K562 (cell line): ENCODE measurements at regions not wholly inside any gene's neighbourhood (a gene's known extent, or its start where the extent isn't known, plus 50 kb on each side); places are given as distances from the start of the nearest gene placed in this dataset.
A peak's percentile ranks its signal among the peaks of the same experiment; 100 is the strongest.

ENCODE experiments used
- ATAC-seq: fragments of 200-7000 bp; cut with Tn5 transposase; 3 replicates; pipeline ENCODE4 v1.9.1; 2020; ENCODE audit warnings: moderate library complexity
- BruUV-seq: library from RNA; stranded (reverse); fragments of 400-500 nt; replicated peaks from 2 replicates; lab custom pipeline; 2021; lab: Mats Ljungman, UMichigan
- CTCF ChIA-PET: fragments of 300-600 bp; formaldehyde crosslinking; extraction: SDS; loops from one replicate; lab custom pipeline; 2021; ENCODE audit warnings: low intra/inter-chr PET ratio; lab: Yijun Ruan, JAX
- POLR2A ChIA-PET: fragments of 300-600, 350-650 bp; sonication (Branson Sonifier 250); formaldehyde crosslinking; extraction: SDS; loops from one replicate; lab custom pipeline; 2021; ENCODE audit warnings: antibody characterized with exemption, inconsistent platforms; lab: Yijun Ruan, JAX
- DNase-seq, 4 experiments: peaks; one replicate each; pipeline versions ENCODE4 v3.0.0 to v3.0.0-alpha.2; 2011 to 2018; ENCODE audit warnings: low spot score in 3 of 4, mixed read lengths in 3 of 4; ENCODE audit errors: extremely low read depth in 1 of 4
- FAIRE-seq: peaks from 2 replicates; lab custom pipeline; 2011; peaks lifted over from hg19 to GRCh38; lab: Jason Lieb, UNC
- H2AFZ ChIP-seq: 2 replicates; pipeline ENCODE4 v1.6.0; 2011; ENCODE audit warnings: low read depth, low read length, control low read depth, inconsistent platforms
- H3K27ac ChIP-seq: fragments of 200-600 bp; 3 replicates; pipeline ENCODE4 v1.8.0; 2011; ENCODE audit warnings: low read depth, mild to moderate bottlenecking, control low read depth, inconsistent platforms, low read length, moderate library complexity, mixed read lengths; ENCODE audit errors: extremely low read depth
- H3K27me3 ChIP-seq, 2 experiments: fragments of 300-600 bp in 1 of 2; 2 replicates in 1 of 2; 3 replicates in 1 of 2; pipeline versions ENCODE4 v1.6.0 to v1.8.0; 2011; ENCODE audit warnings: inconsistent platforms in 2 of 2, low read length in 2 of 2, mild to moderate bottlenecking in 1 of 2, mixed read lengths in 1 of 2, moderate library complexity in 1 of 2; ENCODE audit not compliant: control insufficient read depth in 2 of 2, insufficient read depth in 2 of 2
- H3K36me3 ChIP-seq: fragments of 300-600 bp; 3 replicates; pipeline ENCODE4 v1.8.0; 2011; ENCODE audit warnings: mild to moderate bottlenecking, low read length, inconsistent platforms; ENCODE audit not compliant: control insufficient read depth, insufficient read depth
- H3K4me1 ChIP-seq, 2 experiments: fragments of 200-600 bp in 1 of 2; replicated peaks in 1 of 2; 2 replicates in 1 of 2; 3 replicates in 1 of 2; pipeline versions ENCODE4 v1.5.1 to v1.8.0; 2011; ENCODE audit warnings: inconsistent platforms in 2 of 2, low read length in 2 of 2, mild to moderate bottlenecking in 1 of 2, mixed read lengths in 1 of 2, moderate library complexity in 1 of 2; ENCODE audit not compliant: control insufficient read depth in 2 of 2, insufficient read depth in 2 of 2
- H3K4me2 ChIP-seq: 2 replicates; pipeline ENCODE4 v1.6.1; 2011; ENCODE audit warnings: low read length, control low read depth, inconsistent platforms, mixed read lengths; ENCODE audit not compliant: insufficient read depth
- H3K4me3 ChIP-seq: fragments of 200-600 bp; sonication (generic), shearing (Covaris generic); 2 replicates; pipeline ENCODE4 v1.5.1; 2016; ENCODE audit warnings: control low read depth, inconsistent platforms
- H3K79me2 ChIP-seq: fragments of 200-600 bp; 3 replicates; pipeline ENCODE4 v1.8.0; 2011; ENCODE audit warnings: low read length, inconsistent platforms; ENCODE audit not compliant: control insufficient read depth, insufficient read depth
- H3K9ac ChIP-seq, 2 experiments: 2 replicates each; pipeline versions ENCODE4 v1.6.0 to v1.6.1; 2011; ENCODE audit warnings: low read depth in 2 of 2, low read length in 2 of 2, control low read depth in 1 of 2, inconsistent platforms in 1 of 2, mild to moderate bottlenecking in 1 of 2, mixed read lengths in 1 of 2; ENCODE audit not compliant: insufficient read depth in 1 of 2
- H3K9me1 ChIP-seq: one replicate; pipeline ENCODE4 v1.6.0; 2011; ENCODE audit warnings: inconsistent platforms, mild to moderate bottlenecking, low read length, moderate library complexity; ENCODE audit not compliant: control insufficient read depth, insufficient read depth
- H3K9me3 ChIP-seq: replicated peaks from 2 replicates; pipeline ENCODE4 v1.5.1; 2011; ENCODE audit warnings: low read depth, low read length, inconsistent platforms; ENCODE audit not compliant: control insufficient read depth, insufficient read depth
- H4K20me1 ChIP-seq: replicated peaks from 2 replicates; pipeline ENCODE4 v1.6.1; 2011; ENCODE audit warnings: low read length, inconsistent platforms, mixed read lengths; ENCODE audit not compliant: control insufficient read depth, insufficient read depth
- ATF3 ChIP-seq, 2 experiments: fragments of 450-650 bp in 1 of 2; sonication (generic) in 1 of 2; formaldehyde crosslinking in 1 of 2; IDR thresholded peaks in 1 of 2; conservative IDR thresholded peaks in 1 of 2; 2 replicates each; pipeline versions ENCODE4 v1.6.1 to v1.8.1; 2016 to 2023; ENCODE audit warnings: mild to moderate bottlenecking in 2 of 2, moderate library complexity in 2 of 2, inconsistent platforms in 1 of 2, missing genetic modification reagents in 1 of 2
- CBX8 ChIP-seq: fragments of 200-600 bp; sonication (generic); IDR thresholded peaks from 2 replicates; pipeline ENCODE4 v1.6.1; 2012; ENCODE audit warnings: borderline replicate concordance, mixed run types, low read depth, mild to moderate bottlenecking, moderate library complexity, mixed read lengths, low read length, control low read depth, inconsistent platforms; ENCODE audit not compliant: poor library complexity, severe bottlenecking; ENCODE audit errors: extremely low read depth
- SIN3A ChIP-seq, 2 experiments: fragments of 150-350 bp in 1 of 2; IDR thresholded peaks; 2 replicates each; pipeline ENCODE4 v1.6.1; 2011 to 2016; ENCODE audit warnings: borderline replicate concordance in 2 of 2, low read depth in 2 of 2, low read length in 2 of 2, mild to moderate bottlenecking in 2 of 2, moderate library complexity in 2 of 2; ENCODE audit not compliant: control insufficient read depth in 1 of 2
- U2AF2 ChIP-seq: fragments of 200-400 bp; formaldehyde crosslinking; optimal IDR thresholded peaks from 2 replicates; pipeline ENCODE3; 2017; ENCODE audit warnings: low read depth, mild to moderate bottlenecking, low read length
- ZBTB5 ChIP-seq: fragments of 450-650 bp; IDR thresholded peaks from 2 replicates; pipeline ENCODE4 v1.6.1; 2017; ENCODE audit warnings: antibody characterized with exemption
- ZFP91 ChIP-seq: sonication (generic); formaldehyde crosslinking; IDR thresholded peaks from 2 replicates; pipeline ENCODE4 v1.8.0; 2022; ENCODE audit warnings: mild to moderate bottlenecking, missing genetic modification reagents
- ZNF589 ChIP-seq: fragments of 200-800 bp; sonication (Bioruptor generic); IDR thresholded peaks from 2 replicates; pipeline ENCODE4 v1.6.1; 2016; ENCODE audit warnings: low read depth, missing genetic modification characterization, missing compliant biosample characterization
- WGBS: fragments of 100-300 bp; shearing (Covaris generic); methylation state at CpG from one replicate; pipeline ENCODE4 v1.1.6; 2016; ENCODE audit warnings: low coverage, mixed read lengths; ENCODE audit not compliant: insufficient coverage; ENCODE audit errors: missing lambda C conversion rate; 5-methylcytosine and 5-hydroxymethylcytosine counted together
- in situ Hi-C: fragments of 300-500 bp; cut with MboI; formaldehyde crosslinking; loops from 4 replicates; pipeline ENCODE4 v1.15.0; 2018; ENCODE audit warnings: inconsistent platforms, mixed read lengths
- intact Hi-C: fragments of 100-400 bp; cut with micrococcal nuclease; formaldehyde crosslinking; loops from 2 replicates; pipeline ENCODE4 v1.14.2; 2022

GRCh38 chr1:43083375-43083891 is 88.7 kb downstream of the EBNA1BP2 start:
- no peak for FAIRE-seq

More at GRCh38 chr1:43083375-43083891, 88.7 kb downstream of the EBNA1BP2 start:
- peak; percentile 57 for TF ChIP-seq CBX8
- no peak for TF ChIP-seq ZFP91 (CRISPR knock-in tag)
- TF ChIP-seq ZBTB5 = no peak
- TF ChIP-seq U2AF2 = no peak
- no peak for TF ChIP-seq ZNF589
- no peak for TF ChIP-seq SIN3A (IDR thresholded peaks at IDR 0.05; ENCODE audit: borderline replicate concordance in 2 of 2, control insufficient read depth in 1 of 2, low read depth in 2 of 2, low read length in 2 of 2)
- peak; percentile 23; the same call in 1 of the 2 replicates for TF ChIP-seq ATF3 (IDR thresholded peaks at IDR 0.05)
- TF ChIP-seq ATF3 (CRISPR knock-in tag; conservative IDR thresholded peaks at IDR 0.05) = no peak
- H3K79me2 ChIP-seq = no peaks in the 10 kb centered on the region
- no peak overlapping the region for H3K4me2 ChIP-seq
- H3K9ac ChIP-seq = no peak overlapping the region
- ATAC-seq (no peak), DNase-seq (no peak)
- in situ Hi-C loops (no loop called here), intact Hi-C loops (no loop called here)
- BruUV-seq = no TSS peak
- 23% methylated on average over 1 of the region's 1 CpG for WGBS
- H3K27me3 ChIP-seq = peaks cover 6 to 13% of the 10 kb centered on the region in 2 experiments; a peak in 3 of 5 replicates
- H3K4me3 ChIP-seq = no peak overlapping the region
- no peaks in the 10 kb centered on the region for H4K20me1 ChIP-seq
- H3K27ac ChIP-seq = no peak overlapping the region
- H2AFZ ChIP-seq = no peak overlapping the region
- CTCF ChIA-PET = interaction anchor here (0.5 kb wide), 1 partner anchor 361 kb away, joined by 3 read pairs; no protein-coding TSS in a partner anchor
- no peaks in the 10 kb centered on the region; a peak in 1 of 5 replicates for H3K4me1 ChIP-seq
- POLR2A ChIA-PET = interaction anchor here (0.6 to 0.8 kb wide), 3 partner anchors 10 to 511 kb away, joined by 3 to 4 read pairs (median 3); no protein-coding TSS in a partner anchor
- H3K36me3 ChIP-seq = no peaks in the 10 kb centered on the region
- no peaks in the 10 kb centered on the region for H3K9me3 ChIP-seq
- no peaks in the 10 kb centered on the region for H3K9me1 ChIP-seq
